NOMO-1 treated with DMSO at 0.1 percent for 48 hours (cell line): ENCODE measurements at regions not wholly inside any gene's neighbourhood (a gene's known extent, or its start where the extent isn't known, plus 50 kb on each side); places are given as distances from the start of the nearest gene placed in this dataset.

Source experiments
- DNase-seq: peaks from one replicate; lab custom pipeline; 2025; ENCODE audit not compliant: unreplicated experiment; lab: John Stamatoyannopoulos, UW

DNA sequence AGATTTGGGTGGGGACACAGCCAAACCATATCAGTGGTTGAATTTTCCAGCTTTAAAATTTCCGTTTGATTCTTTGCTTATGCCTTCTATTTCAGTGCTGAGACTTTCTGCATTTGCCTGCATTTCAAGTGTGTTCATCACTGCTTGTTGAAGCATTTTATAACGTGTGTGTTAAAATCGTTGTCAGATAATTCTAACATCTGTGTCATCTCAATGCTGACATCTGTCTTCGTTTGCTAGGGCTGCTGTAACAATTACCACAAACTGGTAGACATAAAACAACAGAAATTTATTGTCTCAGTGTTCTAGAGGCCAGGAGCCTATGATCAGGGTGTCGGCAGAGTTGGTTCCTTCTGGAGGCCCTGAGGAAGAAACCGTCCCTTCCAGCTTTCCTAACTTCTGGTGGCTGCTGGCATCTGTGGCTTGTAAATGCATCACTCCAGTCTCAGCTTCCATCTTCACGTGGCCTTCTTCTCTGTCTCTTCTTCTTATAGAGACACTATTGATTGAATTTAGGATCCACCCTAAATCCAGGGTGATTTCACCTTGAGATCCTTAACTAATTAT is 71.1 kb upstream of the SDK1 start:
- DNase-seq: no peak

GRCh38 chr7:3230908-3231307 is 70.1 kb upstream of the SDK1 start:
- DNase-seq: no peak

- no peak for DNase-seq
These were observed 68.8 kb upstream of the SDK1 start for GRCh38 chr7:3232228-3232627.

DNA sequence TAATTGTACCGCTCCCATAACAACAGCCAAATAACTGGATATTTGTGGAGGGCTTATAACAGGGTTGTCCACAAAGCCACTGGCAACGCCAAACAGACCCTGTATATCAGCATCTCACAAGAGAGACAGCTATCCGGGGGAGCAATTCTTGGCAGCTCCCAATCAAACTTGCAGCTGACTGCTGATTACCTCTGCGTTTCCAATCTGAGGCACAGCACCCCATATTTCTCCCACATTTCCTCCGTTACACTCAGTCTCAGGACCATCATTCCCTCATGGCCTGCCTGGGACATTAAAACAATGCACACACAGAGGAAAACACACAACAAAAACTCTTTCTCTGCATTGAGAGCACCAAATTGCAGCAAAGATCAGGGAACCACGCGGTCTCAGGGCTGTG is 67.8 kb upstream of the SDK1 start:
- DNase-seq: no peak

DNA sequence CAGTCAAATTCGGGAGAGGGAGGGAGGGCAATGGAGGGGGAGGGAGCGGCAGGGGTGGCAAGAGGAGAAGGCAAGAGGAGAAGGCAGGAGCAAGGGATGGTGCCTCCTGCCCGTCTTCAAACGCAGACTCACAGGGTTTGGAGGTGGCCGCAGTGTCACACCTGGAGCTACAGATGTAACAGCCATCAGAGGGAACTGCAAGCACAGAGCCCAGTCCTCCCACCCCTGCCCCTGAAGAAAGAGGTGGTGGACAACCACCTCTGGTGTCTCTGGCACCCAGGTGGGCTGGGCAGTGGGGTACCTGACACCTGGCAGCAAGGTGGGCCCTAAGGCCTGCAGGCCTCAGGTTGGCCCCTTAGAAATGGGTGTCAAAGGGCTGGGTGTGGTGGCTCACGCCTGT is 67.0 kb upstream of the SDK1 start:
- no peak for DNase-seq

GRCh38 chr7:3234851-3235250 is 66.2 kb upstream of the SDK1 start:
- DNase-seq: no peak

GRCh38 chr7:3235322-3235721 is 65.7 kb upstream of the SDK1 start:
- DNase-seq: no peak

DNA sequence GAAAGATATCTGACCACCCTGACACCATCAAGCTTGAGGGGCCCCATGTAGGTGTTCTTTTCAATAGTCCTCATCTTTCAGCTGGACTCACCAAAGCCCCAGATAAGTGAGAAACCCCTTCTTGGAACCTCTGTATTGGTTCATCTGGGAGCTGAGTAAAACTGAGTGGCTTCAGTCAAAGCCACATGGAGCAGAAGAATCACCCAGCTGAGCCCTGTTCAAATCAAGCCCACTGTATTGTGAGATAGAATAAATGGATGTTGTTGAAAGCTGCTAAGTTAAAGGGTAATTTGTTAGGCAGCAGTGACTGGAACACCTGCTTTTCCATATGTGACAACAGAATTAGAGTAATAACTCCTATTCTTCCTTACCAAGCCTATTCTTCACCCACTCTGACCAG is 64.8 kb upstream of the SDK1 start:
- DNase-seq: no peak

GRCh38 chr7:3238525-3239210 is 62.4 kb upstream of the SDK1 start:
- no peak for DNase-seq

GRCh38 chr7:3239291-3239691 is 61.8 kb upstream of the SDK1 start:
- DNase-seq: no peak

- DNase-seq: no peak
These were observed 60.1 kb upstream of the SDK1 start for GRCh38 chr7:3240826-3241430.

DNA sequence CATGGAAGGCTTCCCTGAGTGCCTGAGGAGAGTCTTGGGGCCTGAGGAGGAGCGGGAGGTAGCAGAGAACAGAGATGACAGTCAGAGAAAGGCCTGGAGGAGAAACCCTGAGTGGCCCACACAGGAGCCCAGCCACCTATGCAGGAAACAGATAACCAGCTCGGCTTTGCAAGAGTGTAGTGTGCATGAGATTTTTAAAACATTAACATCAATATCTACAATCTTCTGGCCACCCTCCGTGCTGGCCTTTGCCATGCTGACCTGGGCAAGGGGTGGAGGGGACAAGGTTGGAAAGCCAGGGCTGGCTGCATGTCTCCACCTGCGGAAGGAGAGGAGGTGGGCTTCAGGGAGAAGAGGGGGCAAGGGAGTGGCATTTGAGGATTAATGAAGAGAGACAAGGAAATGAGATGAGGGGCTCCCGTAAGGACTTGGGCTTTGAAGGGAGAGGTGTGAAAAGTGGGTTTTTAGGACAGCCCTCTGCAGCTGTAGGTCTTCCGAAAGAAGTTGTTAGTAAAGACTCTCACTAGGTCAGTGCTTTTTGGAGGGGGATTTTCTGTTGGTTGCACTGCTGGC is 59.3 kb upstream of the SDK1 start:
- no peak for DNase-seq

- no peak for DNase-seq
These were observed 58.6 kb upstream of the SDK1 start for GRCh38 chr7:3242398-3242972.

- DNase-seq: no peak
These were observed 57.8 kb upstream of the SDK1 start for GRCh38 chr7:3243256-3243655.

- DNase-seq: no peak
These were observed 57.4 kb upstream of the SDK1 start for GRCh38 chr7:3243680-3244079.

GRCh38 chr7:3244241-3244814 is 56.7 kb upstream of the SDK1 start:
- no peak for DNase-seq

- no peak for DNase-seq
These were observed 56.0 kb upstream of the SDK1 start for GRCh38 chr7:3245077-3245476.

DNA sequence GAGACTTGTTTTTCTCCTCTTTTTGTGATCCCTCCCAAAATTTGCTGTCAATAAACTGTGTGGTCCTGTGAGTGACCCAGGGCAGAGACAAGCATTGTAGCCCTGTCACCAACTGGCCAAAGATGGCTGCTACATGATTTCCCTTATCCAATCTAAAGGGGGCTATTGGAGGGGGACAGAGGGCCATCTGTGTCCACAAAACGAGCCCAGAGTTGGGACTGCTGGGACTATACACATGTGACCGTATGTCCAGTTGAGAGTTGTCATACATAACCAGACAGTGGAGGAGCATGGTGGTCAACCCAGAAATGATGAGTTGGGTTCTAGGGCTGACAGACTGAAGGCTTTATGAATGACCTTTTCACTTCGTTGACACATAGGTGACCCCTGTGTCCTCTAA is 55.3 kb upstream of the SDK1 start:
- no peak for DNase-seq

GRCh38 chr7:3246127-3246526 is 54.9 kb upstream of the SDK1 start:
- no peak for DNase-seq

DNA sequence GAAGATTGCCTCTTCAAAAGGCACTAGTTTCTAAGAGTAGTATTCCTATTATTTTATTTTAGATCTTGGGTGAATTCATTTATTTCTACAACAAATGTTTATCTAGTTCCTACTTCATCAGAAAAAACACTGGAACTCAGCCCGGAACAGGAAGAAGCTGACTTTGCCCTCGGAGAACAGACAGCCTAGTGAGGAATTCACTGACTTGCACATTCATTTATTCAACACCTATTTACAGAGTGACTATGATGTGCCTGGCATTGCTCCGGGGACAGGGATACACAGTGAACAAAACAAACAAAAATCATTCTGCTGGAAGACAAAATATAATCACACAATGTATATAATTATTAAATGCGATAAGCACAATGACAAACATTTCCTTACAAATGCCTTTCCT is 54.4 kb upstream of the SDK1 start:
- no peak for DNase-seq

GRCh38 chr7:3250725-3251124 is 50.3 kb upstream of the SDK1 start:
- no peak for DNase-seq
